Tibial artery (tissue), 4 donors: ENCODE measurements at regions not wholly inside any gene's neighbourhood (a gene's known extent, or its start where the extent isn't known, plus 50 kb on each side); places are given as distances from the start of the nearest gene placed in this dataset.

Source experiments
- DNase-seq, 2 donors: peaks; one replicate each; pipeline ENCODE4 v3.0.0-alpha.2; 2019
- H3K27ac ChIP-seq, 2 donors: fragments of 200-600 bp; sonication (generic) in 1 of 2; 1 replicate in 1 of 2; 2 replicates in 1 of 2; pipeline ENCODE4 v1.5.1; 2018 to 2019; ENCODE audit warnings: mild to moderate bottlenecking in 1 of 2
- H3K27me3 ChIP-seq, 2 donors: fragments of 200-600 bp; sonication (generic) in 1 of 2; one replicate each; pipeline versions ENCODE4 v1.5.1 to v1.6.0; 2016 to 2019
- H3K36me3 ChIP-seq, 3 donors: fragments of 200-600 bp; sonication (generic) in 2 of 3; one replicate each; pipeline ENCODE4 v1.5.1; 2016 to 2019; ENCODE audit warnings: mild to moderate bottlenecking in 2 of 3
- H3K4me1 ChIP-seq, 4 donors: fragments of 200-600 bp; sonication (generic) in 2 of 4; 1 replicate in 3 of 4; 2 replicates in 1 of 4; pipeline ENCODE4 v1.5.1; 2016 to 2019
- H3K4me3 ChIP-seq, 2 donors: fragments of 200-600 bp; sonication (generic) in 1 of 2; 1 replicate in 1 of 2; 2 replicates in 1 of 2; pipeline ENCODE4 v1.5.1; 2018 to 2019; ENCODE audit warnings: mild to moderate bottlenecking in 2 of 2
- H3K9me3 ChIP-seq, 3 donors: fragments of 200-600 bp; sonication (generic) in 1 of 3; one replicate each; pipeline ENCODE4 v1.5.1; 2016 to 2019
- CTCF ChIP-seq, 2 experiments: fragments of 200-600 bp in 1 of 2; fragments of 450-650 bp in 1 of 2; IDR thresholded peaks; one replicate each; pipeline ENCODE4 v1.5.1; 2017 to 2019; ENCODE audit warnings: antibody characterized with exemption in 2 of 2, mild to moderate bottlenecking in 1 of 2, moderate library complexity in 1 of 2
- intact Hi-C: fragments of 100-400 bp; cut with DNase I; formaldehyde crosslinking; loops from one replicate; pipeline ENCODE4 v1.15.0; 2023; ENCODE audit warnings: low total_unique reads

- intact Hi-C loops: no loop called here
- H3K27me3 ChIP-seq: no peaks in the 10 kb centered on the region
- H3K27ac ChIP-seq: no peak overlapping the region
- no peak for TF ChIP-seq CTCF (IDR thresholded peaks at IDR 0.05)
- no peaks in the 10 kb centered on the region for H3K9me3 ChIP-seq
- no peaks in the 10 kb centered on the region for H3K4me1 ChIP-seq
- no peaks in the 10 kb centered on the region for H3K36me3 ChIP-seq
- DNase-seq: no peak
- no peak overlapping the region for H3K4me3 ChIP-seq
Observed at GRCh38 chr5:156135531-156135930, 191.4 kb upstream of the SGCD start.

- DNase-seq: no peak
- no peak for TF ChIP-seq CTCF (IDR thresholded peaks at IDR 0.05)
- Histone ChIP-seq H3K27ac (no peak overlapping the region), H3K9me3 (peaks cover 0 to 5% (median 4%) of the 10 kb centered on the region in 3 donors), H3K27me3 (no peaks in the 10 kb centered on the region), H3K36me3 (no peaks in the 10 kb centered on the region), H3K4me3 (no peak overlapping the region), H3K4me1 (no peaks in the 10 kb centered on the region)
- intact Hi-C loops: no loop called here
Observed at GRCh38 chr5:156137071-156137869, 189.7 kb upstream of the SGCD start.

GRCh38 chr5:156142867-156143266, 184.1 kb upstream of the SGCD start:
- intact Hi-C loops: no loop called here
- no peak for DNase-seq
- no peak for TF ChIP-seq CTCF (IDR thresholded peaks at IDR 0.05)
- H3K36me3 ChIP-seq: no peaks in the 10 kb centered on the region
- no peak overlapping the region for H3K4me3 ChIP-seq
- H3K4me1 ChIP-seq: peaks cover 0 to 4% (median 0%) of the 10 kb centered on the region in 4 donors
- no peaks in the 10 kb centered on the region for H3K27me3 ChIP-seq
- H3K27ac ChIP-seq: no peak overlapping the region
- peaks cover 0 to 18% (median 17%) of the 10 kb centered on the region in 3 donors for H3K9me3 ChIP-seq

- intact Hi-C loops: no loop called here
- peaks cover 0 to 4% (median 0%) of the 10 kb centered on the region in 4 donors for H3K4me1 ChIP-seq
- H3K27me3 ChIP-seq: no peaks in the 10 kb centered on the region
- H3K9me3 ChIP-seq: peaks cover 0 to 12% (median 11%) of the 10 kb centered on the region in 3 donors
- no peaks in the 10 kb centered on the region for H3K36me3 ChIP-seq
- no peak for TF ChIP-seq CTCF (IDR thresholded peaks at IDR 0.05)
- H3K4me3 ChIP-seq: no peak overlapping the region
- H3K27ac ChIP-seq: no peak overlapping the region
- DNase-seq: no peak
Observed at GRCh38 chr5:156147261-156147943, 179.6 kb upstream of the SGCD start.

GRCh38 chr5:156147944-156148285, 179.0 kb upstream of the SGCD start:
- Histone ChIP-seq H3K4me1 (peaks cover 0 to 4% (median 0%) of the 10 kb centered on the region in 4 donors), H3K9me3 (peaks cover 0 to 7% (median 7%) of the 10 kb centered on the region in 3 donors), H3K4me3 (no peak overlapping the region), H3K27ac (no peak overlapping the region), H3K27me3 (no peaks in the 10 kb centered on the region), H3K36me3 (no peaks in the 10 kb centered on the region)
- TF ChIP-seq CTCF (IDR thresholded peaks at IDR 0.05): no peak
- intact Hi-C loops: no loop called here
- DNase-seq: no peak
